ENCODE measurements at regions not wholly inside any gene's neighbourhood (a gene's known extent, or its start where the extent isn't known, plus 50 kb on each side); places are given as distances from the start of the nearest gene placed in this dataset.

DNA sequence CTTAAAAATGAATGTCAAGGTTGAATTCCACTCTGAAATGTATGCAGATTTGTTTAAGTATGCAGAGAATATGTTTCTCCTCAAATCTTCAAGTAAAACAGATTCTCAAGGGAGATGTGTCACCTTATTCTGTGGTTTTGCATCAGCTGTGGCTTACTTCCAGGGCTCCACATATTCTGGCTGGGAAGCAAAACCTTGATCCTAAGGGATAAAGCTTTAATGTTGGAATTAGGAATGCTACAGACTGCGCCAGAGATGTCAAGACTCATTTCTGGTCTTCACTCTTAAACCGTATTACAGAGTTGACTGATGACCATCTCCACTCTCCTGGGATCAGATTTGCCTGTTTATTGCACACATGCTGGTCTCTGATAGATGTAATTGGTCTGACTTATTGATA is 143.9 kb upstream of the DIPK2B start:
- no peak overlapping the region for H3K27ac ChIP-seq (ENCODE audit: low read depth in 1 of 3, low read length in 2 of 3)
- no peak overlapping the region for H3K4me3 ChIP-seq (ENCODE audit: low read depth in 1 of 3, low read length in 3 of 3)
- no peaks in the 10 kb centered on the region for H3K9me3 ChIP-seq (ENCODE audit: control insufficient read depth in 2 of 2, insufficient read depth in 1 of 2, low read depth in 1 of 2, low read length in 1 of 2)
- no peaks in the 10 kb centered on the region for H3K36me3 ChIP-seq (ENCODE audit: control insufficient read depth in 3 of 3, insufficient read depth in 2 of 3, low read depth in 1 of 3, low read length in 3 of 3)
- no peak for DNase-seq
- no peaks in the 10 kb centered on the region for H3K4me1 ChIP-seq (ENCODE audit: control insufficient read depth in 3 of 3, insufficient read depth in 2 of 3, low read depth in 1 of 3, low read length in 2 of 3)
- FAIRE-seq, result no peak
- WGBS, 3 donors, result 86 to 92% (median 89%) methylated on average over 2 of the region's 2 CpGs
- peaks cover 0 to 2% (median 0%) of the 10 kb centered on the region in 3 donors for H3K27me3 ChIP-seq (ENCODE audit: control insufficient read depth in 3 of 3, insufficient read depth in 3 of 3, low read length in 3 of 3)

- Histone ChIP-seq H3K27me3 (ENCODE audit: control insufficient read depth in 3 of 3, insufficient read depth in 3 of 3, low read length in 3 of 3) (no peaks in the 10 kb centered on the region), H3K36me3 (ENCODE audit: control insufficient read depth in 3 of 3, insufficient read depth in 2 of 3, low read depth in 1 of 3, low read length in 3 of 3) (no peaks in the 10 kb centered on the region), H3K4me1 (ENCODE audit: control insufficient read depth in 3 of 3, insufficient read depth in 2 of 3, low read depth in 1 of 3, low read length in 2 of 3) (no peaks in the 10 kb centered on the region), H3K4me3 (ENCODE audit: low read depth in 1 of 3, low read length in 3 of 3) (no peak overlapping the region), H3K9me3 (ENCODE audit: control insufficient read depth in 2 of 2, insufficient read depth in 1 of 2, low read depth in 1 of 2, low read length in 1 of 2) (no peaks in the 10 kb centered on the region), H3K27ac (ENCODE audit: low read depth in 1 of 3, low read length in 2 of 3) (no peak overlapping the region)
- whole genome bisulfite sequencing, 3 donors, result 0 to 59% (median 52%) methylated on average over 1 of the region's 1 CpG
- DNase-seq, result no peak
- FAIRE-seq, result no peak
These were observed 128.5 kb upstream of the DIPK2B start for GRCh38 chrX:45329217-45329616.

GRCh38 chrX:45324941-45325340 is 124.3 kb upstream of the DIPK2B start:
- FAIRE-seq, result no peak
- Histone ChIP-seq H3K9me3 (ENCODE audit: control insufficient read depth in 2 of 2, insufficient read depth in 1 of 2, low read depth in 1 of 2, low read length in 1 of 2) (no peaks in the 10 kb centered on the region), H3K36me3 (ENCODE audit: control insufficient read depth in 3 of 3, insufficient read depth in 2 of 3, low read depth in 1 of 3, low read length in 3 of 3) (no peaks in the 10 kb centered on the region), H3K4me1 (ENCODE audit: control insufficient read depth in 3 of 3, insufficient read depth in 2 of 3, low read depth in 1 of 3, low read length in 2 of 3) (peaks cover 0 to 2% (median 0%) of the 10 kb centered on the region in 3 donors), H3K27me3 (ENCODE audit: control insufficient read depth in 3 of 3, insufficient read depth in 3 of 3, low read length in 3 of 3) (no peaks in the 10 kb centered on the region), H3K4me3 (ENCODE audit: low read depth in 1 of 3, low read length in 3 of 3) (no peak overlapping the region), H3K27ac (ENCODE audit: low read depth in 1 of 3, low read length in 2 of 3) (no peak overlapping the region)
- 73 to 90% (median 78%) methylated on average over 3 of the region's 3 CpGs for WGBS, 3 donors
- DNase-seq, result no peak

DNA sequence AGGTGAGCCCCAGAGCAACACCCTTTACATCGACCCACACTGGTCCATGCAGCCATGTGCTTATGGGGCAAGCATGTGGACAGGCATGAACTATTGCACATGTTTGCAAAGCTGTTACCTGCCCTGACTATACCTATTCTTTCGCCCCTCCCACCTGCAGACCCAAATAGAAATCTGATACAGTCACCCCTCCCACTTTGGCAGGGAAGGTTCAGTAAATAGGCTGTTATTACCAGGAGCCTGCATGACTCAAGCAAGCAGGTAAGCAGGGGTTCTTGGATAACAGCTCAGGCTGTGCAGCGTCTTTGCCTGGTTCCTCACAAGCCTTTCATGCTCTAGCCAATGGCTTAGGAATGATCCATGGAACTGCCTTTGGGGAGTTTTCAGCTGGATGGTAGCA is 122.7 kb upstream of the DIPK2B start:
- DNase-seq (no peak), FAIRE-seq (no peak)
- no peaks in the 10 kb centered on the region for H3K36me3 ChIP-seq (ENCODE audit: control insufficient read depth in 3 of 3, insufficient read depth in 2 of 3, low read depth in 1 of 3, low read length in 3 of 3)
- no peak overlapping the region for H3K4me3 ChIP-seq (ENCODE audit: low read depth in 1 of 3, low read length in 3 of 3)
- no peaks in the 10 kb centered on the region for H3K9me3 ChIP-seq (ENCODE audit: control insufficient read depth in 2 of 2, insufficient read depth in 1 of 2, low read depth in 1 of 2, low read length in 1 of 2)
- 68 to 87% (median 74%) methylated on average over 3 of the region's 3 CpGs for WGBS, 3 donors
- H3K27me3 ChIP-seq (ENCODE audit: control insufficient read depth in 3 of 3, insufficient read depth in 3 of 3, low read length in 3 of 3), result no peaks in the 10 kb centered on the region
- H3K4me1 ChIP-seq (ENCODE audit: control insufficient read depth in 3 of 3, insufficient read depth in 2 of 3, low read depth in 1 of 3, low read length in 2 of 3), result peaks cover 0 to 2% (median 0%) of the 10 kb centered on the region in 3 donors
- H3K27ac ChIP-seq (ENCODE audit: low read depth in 1 of 3, low read length in 2 of 3), result no peak overlapping the region

GRCh38 chrX:45322820-45323219 is 122.1 kb upstream of the DIPK2B start:
- DNase-seq, result peak in 1 of 2 donors; percentile 2
- Histone ChIP-seq H3K4me3 (ENCODE audit: low read depth in 1 of 3, low read length in 3 of 3) (no peak overlapping the region), H3K9me3 (ENCODE audit: control insufficient read depth in 2 of 2, insufficient read depth in 1 of 2, low read depth in 1 of 2, low read length in 1 of 2) (no peaks in the 10 kb centered on the region), H3K36me3 (ENCODE audit: control insufficient read depth in 3 of 3, insufficient read depth in 2 of 3, low read depth in 1 of 3, low read length in 3 of 3) (no peaks in the 10 kb centered on the region), H3K27me3 (ENCODE audit: control insufficient read depth in 3 of 3, insufficient read depth in 3 of 3, low read length in 3 of 3) (no peaks in the 10 kb centered on the region), H3K4me1 (ENCODE audit: control insufficient read depth in 3 of 3, insufficient read depth in 2 of 3, low read depth in 1 of 3, low read length in 2 of 3) (peaks cover 0 to 2% (median 0%) of the 10 kb centered on the region in 3 donors), H3K27ac (ENCODE audit: low read depth in 1 of 3, low read length in 2 of 3) (no peak overlapping the region)
- FAIRE-seq, result no peak

GRCh38 chrX:45322382-45322781 is 121.7 kb upstream of the DIPK2B start:
- Histone ChIP-seq H3K27ac (ENCODE audit: low read depth in 1 of 3, low read length in 2 of 3) (no peak overlapping the region), H3K36me3 (ENCODE audit: control insufficient read depth in 3 of 3, insufficient read depth in 2 of 3, low read depth in 1 of 3, low read length in 3 of 3) (no peaks in the 10 kb centered on the region), H3K4me1 (ENCODE audit: control insufficient read depth in 3 of 3, insufficient read depth in 2 of 3, low read depth in 1 of 3, low read length in 2 of 3) (peaks cover 0 to 2% (median 0%) of the 10 kb centered on the region in 3 donors), H3K4me3 (ENCODE audit: low read depth in 1 of 3, low read length in 3 of 3) (no peak overlapping the region), H3K27me3 (ENCODE audit: control insufficient read depth in 3 of 3, insufficient read depth in 3 of 3, low read length in 3 of 3) (no peaks in the 10 kb centered on the region), H3K9me3 (ENCODE audit: control insufficient read depth in 2 of 2, insufficient read depth in 1 of 2, low read depth in 1 of 2, low read length in 1 of 2) (no peaks in the 10 kb centered on the region)
- FAIRE-seq (peak; percentile 51), DNase-seq (peak; percentile 52 to 65)
- WGBS, 3 donors, result 4 to 10% (median 6%) methylated on average over 2 of the region's 2 CpGs

GRCh38 chrX:45320191-45320590 is 119.5 kb upstream of the DIPK2B start:
- Histone ChIP-seq H3K27me3 (ENCODE audit: control insufficient read depth in 3 of 3, insufficient read depth in 3 of 3, low read length in 3 of 3) (no peaks in the 10 kb centered on the region), H3K9me3 (ENCODE audit: control insufficient read depth in 2 of 2, insufficient read depth in 1 of 2, low read depth in 1 of 2, low read length in 1 of 2) (no peaks in the 10 kb centered on the region), H3K4me3 (ENCODE audit: low read depth in 1 of 3, low read length in 3 of 3) (no peak overlapping the region), H3K4me1 (ENCODE audit: control insufficient read depth in 3 of 3, insufficient read depth in 2 of 3, low read depth in 1 of 3, low read length in 2 of 3) (peaks cover 0 to 2% (median 0%) of the 10 kb centered on the region in 3 donors), H3K36me3 (ENCODE audit: control insufficient read depth in 3 of 3, insufficient read depth in 2 of 3, low read depth in 1 of 3, low read length in 3 of 3) (no peaks in the 10 kb centered on the region), H3K27ac (ENCODE audit: low read depth in 1 of 3, low read length in 2 of 3) (no peak overlapping the region)
- DNase-seq (no peak), FAIRE-seq (no peak)
- 41 to 79% (median 66%) methylated on average over 1 of the region's 1 CpG for WGBS, 3 donors

GRCh38 chrX:45309801-45310200 is 109.1 kb upstream of the DIPK2B start:
- Histone ChIP-seq H3K27ac (ENCODE audit: low read depth in 1 of 3, low read length in 2 of 3) (no peak overlapping the region), H3K9me3 (ENCODE audit: control insufficient read depth in 2 of 2, insufficient read depth in 1 of 2, low read depth in 1 of 2, low read length in 1 of 2) (no peaks in the 10 kb centered on the region), H3K27me3 (ENCODE audit: control insufficient read depth in 3 of 3, insufficient read depth in 3 of 3, low read length in 3 of 3) (no peaks in the 10 kb centered on the region), H3K4me3 (ENCODE audit: low read depth in 1 of 3, low read length in 3 of 3) (no peak overlapping the region), H3K4me1 (ENCODE audit: control insufficient read depth in 3 of 3, insufficient read depth in 2 of 3, low read depth in 1 of 3, low read length in 2 of 3) (no peaks in the 10 kb centered on the region), H3K36me3 (ENCODE audit: control insufficient read depth in 3 of 3, insufficient read depth in 2 of 3, low read depth in 1 of 3, low read length in 3 of 3) (no peaks in the 10 kb centered on the region)
- 84 to 97% (median 94%) methylated on average over 1 of the region's 1 CpG for WGBS, 3 donors
- peak; percentile 49 for FAIRE-seq
- no peak for DNase-seq

DNA sequence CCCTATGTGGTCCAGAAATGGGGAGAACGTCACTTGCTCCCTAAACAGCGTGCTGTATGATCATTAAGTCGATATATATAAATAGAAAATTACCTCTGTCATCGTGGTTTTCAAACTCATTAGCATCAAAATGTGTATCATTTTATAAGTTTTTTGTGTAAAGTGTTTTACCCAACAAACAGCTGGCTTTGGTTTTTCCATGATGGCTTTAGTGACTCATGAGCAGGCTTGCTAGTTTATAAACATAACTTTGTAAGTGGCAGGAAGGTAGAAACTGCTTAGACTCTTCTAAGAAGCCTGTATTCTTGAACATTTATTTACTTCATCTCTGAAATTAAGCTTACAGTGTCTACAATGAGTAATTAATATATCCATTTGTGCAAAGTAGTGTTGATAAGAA is 108.4 kb upstream of the DIPK2B start:
- FAIRE-seq (no peak), DNase-seq (no peak)
- Histone ChIP-seq H3K27me3 (ENCODE audit: control insufficient read depth in 3 of 3, insufficient read depth in 3 of 3, low read length in 3 of 3) (no peaks in the 10 kb centered on the region), H3K9me3 (ENCODE audit: control insufficient read depth in 2 of 2, insufficient read depth in 1 of 2, low read depth in 1 of 2, low read length in 1 of 2) (no peaks in the 10 kb centered on the region), H3K4me3 (ENCODE audit: low read depth in 1 of 3, low read length in 3 of 3) (no peak overlapping the region), H3K4me1 (ENCODE audit: control insufficient read depth in 3 of 3, insufficient read depth in 2 of 3, low read depth in 1 of 3, low read length in 2 of 3) (no peaks in the 10 kb centered on the region), H3K36me3 (ENCODE audit: control insufficient read depth in 3 of 3, insufficient read depth in 2 of 3, low read depth in 1 of 3, low read length in 3 of 3) (no peaks in the 10 kb centered on the region), H3K27ac (ENCODE audit: low read depth in 1 of 3, low read length in 2 of 3) (no peak overlapping the region)
- WGBS, 3 donors, result 69 to 84% (median 75%) methylated on average over 4 of the region's 4 CpGs
